ENCODE measurements at regions not wholly inside any gene's neighbourhood (a gene's known extent, or its start where the extent isn't known, plus 50 kb on each side); places are given as distances from the start of the nearest gene placed in this dataset.

DNA sequence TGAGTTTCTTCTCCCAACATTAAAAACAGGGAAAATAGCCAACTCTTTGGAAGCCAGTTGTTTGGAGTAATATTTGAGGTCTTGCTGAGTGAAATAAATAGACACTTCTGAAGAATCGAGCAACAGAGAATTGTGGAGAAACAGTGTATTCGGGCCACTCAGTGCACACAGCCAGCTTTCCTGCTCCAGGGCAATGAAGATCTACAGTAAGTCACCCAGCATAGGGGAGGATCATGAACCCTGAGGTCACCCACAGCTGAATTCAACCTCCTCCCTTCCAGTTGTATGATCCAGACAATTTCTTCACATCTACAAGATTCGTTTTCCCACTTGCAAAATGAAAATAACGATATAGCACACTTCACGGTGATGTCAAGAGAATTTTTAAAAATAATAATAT lies 161.7 kb upstream of the BCL6 start:
- H4K20me1 ChIP-seq (ENCODE audit: insufficient read depth), result no peaks in the 10 kb centered on the region
- no peaks in the 10 kb centered on the region for H3K79me2 ChIP-seq (ENCODE audit: low read depth)
- TF ChIP-seq EZH2 (IDR thresholded peaks at IDR 0.05; ENCODE audit: low read depth), result no peak
- TF ChIP-seq, protein P1, sequence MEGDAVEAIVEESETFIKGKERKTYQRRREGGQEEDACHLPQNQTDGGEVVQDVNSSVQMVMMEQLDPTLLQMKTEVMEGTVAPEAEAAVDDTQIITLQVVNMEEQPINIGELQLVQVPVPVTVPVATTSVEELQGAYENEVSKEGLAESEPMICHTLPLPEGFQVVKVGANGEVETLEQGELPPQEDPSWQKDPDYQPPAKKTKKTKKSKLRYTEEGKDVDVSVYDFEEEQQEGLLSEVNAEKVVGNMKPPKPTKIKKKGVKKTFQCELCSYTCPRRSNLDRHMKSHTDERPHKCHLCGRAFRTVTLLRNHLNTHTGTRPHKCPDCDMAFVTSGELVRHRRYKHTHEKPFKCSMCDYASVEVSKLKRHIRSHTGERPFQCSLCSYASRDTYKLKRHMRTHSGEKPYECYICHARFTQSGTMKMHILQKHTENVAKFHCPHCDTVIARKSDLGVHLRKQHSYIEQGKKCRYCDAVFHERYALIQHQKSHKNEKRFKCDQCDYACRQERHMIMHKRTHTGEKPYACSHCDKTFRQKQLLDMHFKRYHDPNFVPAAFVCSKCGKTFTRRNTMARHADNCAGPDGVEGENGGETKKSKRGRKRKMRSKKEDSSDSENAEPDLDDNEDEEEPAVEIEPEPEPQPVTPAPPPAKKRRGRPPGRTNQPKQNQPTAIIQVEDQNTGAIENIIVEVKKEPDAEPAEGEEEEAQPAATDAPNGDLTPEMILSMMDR (conservative IDR thresholded peaks at IDR 0.05), result no peak
- peaks cover 4% of the 10 kb centered on the region; the same call in 1 of the 2 replicates for H3K9me2 ChIP-seq (ENCODE audit: insufficient read depth)
- intact Hi-C loops (cut with micrococcal nuclease; ENCODE audit: unreplicated experiment), result no loop called here
- peaks cover 4% of the 10 kb centered on the region; the same call in 1 of the 2 replicates for H3F3A ChIP-seq (ENCODE audit: insufficient read depth, low read depth)
- CTCF ChIA-PET, result no interaction called here
- peaks cover 15% of the 10 kb centered on the region; the same call in 1 of the 2 replicates for H3K9me3 ChIP-seq (ENCODE audit: insufficient read depth, low read depth)
- no peaks in the 10 kb centered on the region for H3K36me3 ChIP-seq (ENCODE audit: low read depth)
- H3K27me3 ChIP-seq (ENCODE audit: insufficient read depth, low read depth), result no peaks in the 10 kb centered on the region
- no peak for DNase-seq
- BruUV-seq (replicated peaks), result no TSS peak
- POLR2A ChIA-PET (ENCODE audit: unreplicated experiment), result no interaction called here
- peaks cover 17% of the 10 kb centered on the region for H3K4me1 ChIP-seq (replicated peaks; ENCODE audit: insufficient read depth)
- no peak overlapping the region for H2AFZ ChIP-seq
- no peak overlapping the region for H3K4me3 ChIP-seq
- no peak overlapping the region for H3K4me2 ChIP-seq
- H3K27ac ChIP-seq, result no peak overlapping the region

DNA sequence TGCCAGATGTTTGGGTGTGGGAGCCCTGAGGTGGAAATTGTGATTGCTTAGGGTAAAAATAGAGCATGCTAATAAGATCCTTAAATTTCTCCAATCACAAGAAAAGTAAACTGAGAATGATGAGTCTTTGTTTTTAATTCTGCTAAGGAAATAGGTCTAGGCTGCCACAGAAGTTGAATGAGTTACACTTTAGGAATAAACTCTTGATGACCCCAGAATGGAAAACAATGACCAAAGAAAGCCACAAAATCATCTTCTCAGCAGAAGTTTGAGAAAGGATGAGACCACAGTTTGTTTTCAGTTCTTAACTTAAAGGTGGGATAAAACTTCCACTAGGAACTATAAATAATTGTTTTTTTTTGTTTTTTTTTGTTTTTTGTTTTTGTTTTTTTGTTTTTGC lies 164.6 kb upstream of the BCL6 start:
- TF ChIP-seq EZH2 (IDR thresholded peaks at IDR 0.05; ENCODE audit: low read depth), result no peak
- TF ChIP-seq, protein P1 (conservative IDR thresholded peaks at IDR 0.05), result no peak

DNA sequence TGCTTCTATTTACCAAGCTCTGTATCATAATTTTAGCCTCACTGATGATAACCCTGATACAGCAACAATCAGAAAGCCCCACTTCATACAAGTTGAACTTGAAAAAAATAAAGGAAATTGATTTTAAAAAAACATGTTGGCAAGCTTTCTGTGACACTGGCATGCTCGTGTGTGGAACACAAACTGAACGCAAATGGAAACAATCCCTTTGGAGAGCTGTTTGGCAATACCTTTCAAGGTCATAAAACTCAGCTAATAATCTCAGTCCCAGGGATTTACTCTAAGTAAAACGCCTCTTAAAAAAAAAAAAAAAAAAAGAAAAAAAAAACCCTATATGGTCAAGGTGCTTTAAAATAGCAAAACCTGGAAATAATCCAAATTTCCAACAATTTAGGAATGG lies 166.7 kb upstream of the BCL6 start:
- intact Hi-C loops (cut with micrococcal nuclease; ENCODE audit: unreplicated experiment), result loop anchor here (2.0 to 10.0 kb wide), 3 partner anchors 75 to 1043 kb away; no protein-coding TSS in a partner anchor
- Histone ChIP-seq H3K9me3 (ENCODE audit: insufficient read depth, low read depth) (peaks cover 8% of the 10 kb centered on the region; the same call in 1 of the 2 replicates), H3K27ac (peak overlapping the region; percentile 94), H3K79me2 (ENCODE audit: low read depth) (no peaks in the 10 kb centered on the region), H2AFZ (no peak overlapping the region), H3F3A (ENCODE audit: insufficient read depth, low read depth) (peaks cover 48% of the 10 kb centered on the region), H3K4me2 (peak overlapping the region; percentile 72; the same call in 1 of the 2 replicates), H3K27me3 (ENCODE audit: insufficient read depth, low read depth) (no peaks in the 10 kb centered on the region), H3K36me3 (ENCODE audit: low read depth) (no peaks in the 10 kb centered on the region), H3K4me3 (no peak overlapping the region), H4K20me1 (ENCODE audit: insufficient read depth) (no peaks in the 10 kb centered on the region), H3K4me1 (replicated peaks; ENCODE audit: insufficient read depth) (peaks cover 67% of the 10 kb centered on the region), H3K9me2 (ENCODE audit: insufficient read depth) (no peaks in the 10 kb centered on the region)
- TF ChIP-seq EZH2 (IDR thresholded peaks at IDR 0.05; ENCODE audit: low read depth), result no peak
- TF ChIP-seq, protein P1 (conservative IDR thresholded peaks at IDR 0.05), result no peak
- CTCF ChIA-PET, result no interaction called here
- DNase-seq, result no peak
- POLR2A ChIA-PET (ENCODE audit: unreplicated experiment), result no interaction called here
- no TSS peak for BruUV-seq (replicated peaks)

More for the DNA sequence above, 164.6 kb upstream of the BCL6 start:
- no peak for DNase-seq
- Histone ChIP-seq H3K9me2 (ENCODE audit: insufficient read depth) (peaks cover 4% of the 10 kb centered on the region; the same call in 1 of the 2 replicates), H3K4me3 (no peak overlapping the region), H3K36me3 (ENCODE audit: low read depth) (no peaks in the 10 kb centered on the region), H3K79me2 (ENCODE audit: low read depth) (no peaks in the 10 kb centered on the region), H3F3A (ENCODE audit: insufficient read depth, low read depth) (peaks cover 30% of the 10 kb centered on the region), H3K27me3 (ENCODE audit: insufficient read depth, low read depth) (no peaks in the 10 kb centered on the region), H3K27ac (no peak overlapping the region), H4K20me1 (ENCODE audit: insufficient read depth) (no peaks in the 10 kb centered on the region), H3K9me3 (ENCODE audit: insufficient read depth, low read depth) (peaks cover 8% of the 10 kb centered on the region; the same call in 1 of the 2 replicates), H3K4me2 (no peak overlapping the region), H3K4me1 (replicated peaks; ENCODE audit: insufficient read depth) (peaks cover 46% of the 10 kb centered on the region), H2AFZ (no peak overlapping the region)
- POLR2A ChIA-PET (ENCODE audit: unreplicated experiment), result no interaction called here
- CTCF ChIA-PET, result no interaction called here
- intact Hi-C loops (cut with micrococcal nuclease; ENCODE audit: unreplicated experiment), result loop anchor here (10.0 kb wide), 2 partner anchors 365 to 1045 kb away; no protein-coding TSS in a partner anchor
- BruUV-seq (replicated peaks), result no TSS peak

Measured in PC-9 (cell line).